Thyroid gland (tissue), 4 donors: ENCODE measurements at regions not wholly inside any gene's neighbourhood (a gene's known extent, or its start where the extent isn't known, plus 50 kb on each side); places are given as distances from the start of the nearest gene placed in this dataset.

Experiments used
- DNase-seq, 2 donors: peaks; one replicate each; pipeline ENCODE4 v3.0.0-alpha.2; 2019
- H3K27ac ChIP-seq, 3 donors: fragments of 200-600 bp; sonication (generic); 1 replicate in 2 of 3; 2 replicates in 1 of 3; pipeline ENCODE4 v1.5.1; 2016 to 2019; ENCODE audit warnings: mild to moderate bottlenecking in 1 of 3, moderate library complexity in 1 of 3
- H3K27me3 ChIP-seq: fragments of 200-600 bp; sonication (generic); one replicate; pipeline ENCODE4 v1.5.1; 2019
- H3K36me3 ChIP-seq, 2 donors: fragments of 200-600 bp; sonication (generic); one replicate each; pipeline ENCODE4 v1.5.1; 2016 to 2019
- H3K4me1 ChIP-seq, 2 donors: fragments of 200-600 bp; sonication (generic); one replicate each; pipeline ENCODE4 v1.5.1; 2017 to 2019
- H3K4me3 ChIP-seq, 3 donors: fragments of 200-600 bp; sonication (generic); replicated peaks in 1 of 3; 1 replicate in 2 of 3; 2 replicates in 1 of 3; pipeline ENCODE4 v1.5.1; 2016; ENCODE audit warnings: mild to moderate bottlenecking in 1 of 3
- H3K9me3 ChIP-seq: fragments of 200-600 bp; sonication (generic); one replicate; pipeline ENCODE4 v1.5.1; 2017
- CTCF ChIP-seq, 6 experiments: fragments of 200-600 bp in 3 of 6; fragments of 450-650 bp in 3 of 6; sonication (generic) in 3 of 6; IDR thresholded peaks; one replicate each; pipeline ENCODE4 v1.5.1; 2016 to 2019; ENCODE audit warnings: antibody characterized with exemption in 6 of 6, mild to moderate bottlenecking in 2 of 6, inconsistent platforms in 1 of 6, moderate library complexity in 1 of 6
- POLR2A ChIP-seq, 2 donors: fragments of 450-650 bp; IDR thresholded peaks; one replicate each; pipeline ENCODE4 v1.6.1; 2017; ENCODE audit warnings: antibody characterized with exemption in 2 of 2, mild to moderate bottlenecking in 2 of 2, moderate library complexity in 1 of 2
- WGBS, 2 donors: methylation state at CpG; one replicate each; pipeline ENCODE4 v1.1.5; 2017; 5-methylcytosine and 5-hydroxymethylcytosine counted together
- intact Hi-C: fragments of 100-400 bp; cut with DNase I; formaldehyde crosslinking; loops from one replicate; pipeline ENCODE4 v1.15.1; 2023

- DNase-seq: no peak
- intact Hi-C loops: no loop called here
- Histone ChIP-seq H3K4me3 (no peak overlapping the region), H3K4me1 (no peaks in the 10 kb centered on the region), H3K27me3 (no peaks in the 10 kb centered on the region), H3K9me3 (no peaks in the 10 kb centered on the region), H3K36me3 (no peaks in the 10 kb centered on the region), H3K27ac (no peak overlapping the region)
- 78 to 89% methylated on average over 2 of the region's 2 CpGs for WGBS, 2 donors
- TF ChIP-seq POLR2A (IDR thresholded peaks at IDR 0.05) (no peak), CTCF (IDR thresholded peaks at IDR 0.05) (no peak)
Observed at GRCh38 chr2:122132147-122132691, 376.8 kb downstream of the TSN start.

GRCh38 chr2:122135021-122135937, 379.8 kb downstream of the TSN start:
- DNase-seq: no peak
- intact Hi-C loops: no loop called here
- Histone ChIP-seq H3K27ac (no peak overlapping the region), H3K27me3 (no peaks in the 10 kb centered on the region), H3K9me3 (no peaks in the 10 kb centered on the region), H3K4me3 (no peak overlapping the region), H3K36me3 (no peaks in the 10 kb centered on the region), H3K4me1 (no peaks in the 10 kb centered on the region)
- WGBS, 2 donors: 86 to 90% methylated on average over 10 of the region's 10 CpGs
- no peak for TF ChIP-seq CTCF (IDR thresholded peaks at IDR 0.05)
- TF ChIP-seq POLR2A (IDR thresholded peaks at IDR 0.05): no peak

- no peak for DNase-seq
- intact Hi-C loops: no loop called here
- Histone ChIP-seq H3K4me3 (no peak overlapping the region), H3K36me3 (no peaks in the 10 kb centered on the region), H3K27me3 (no peaks in the 10 kb centered on the region), H3K27ac (no peak overlapping the region), H3K9me3 (no peaks in the 10 kb centered on the region), H3K4me1 (no peaks in the 10 kb centered on the region)
- WGBS, 2 donors: 44 to 46% methylated on average over 2 of the region's 2 CpGs
- TF ChIP-seq CTCF (IDR thresholded peaks at IDR 0.05): no peak
- TF ChIP-seq POLR2A (IDR thresholded peaks at IDR 0.05): no peak
Observed at GRCh38 chr2:122136056-122136455, 380.6 kb downstream of the TSN start.

- no peaks in the 10 kb centered on the region for H3K36me3 ChIP-seq
- intact Hi-C loops: no loop called here
- no peak for DNase-seq
- H3K4me3 ChIP-seq: no peak overlapping the region
- H3K9me3 ChIP-seq: no peaks in the 10 kb centered on the region
- no peaks in the 10 kb centered on the region for H3K27me3 ChIP-seq
- no peak for TF ChIP-seq POLR2A (IDR thresholded peaks at IDR 0.05)
- no peak for TF ChIP-seq CTCF (IDR thresholded peaks at IDR 0.05)
- no peak overlapping the region for H3K27ac ChIP-seq
- WGBS, 2 donors: 78 to 79% methylated on average over 7 of the region's 7 CpGs
- no peaks in the 10 kb centered on the region for H3K4me1 ChIP-seq
Observed at GRCh38 chr2:122138561-122138960, 383.1 kb downstream of the TSN start.

GRCh38 chr2:122139739-122140420, 384.4 kb downstream of the TSN start:
- Histone ChIP-seq H3K27ac (no peak overlapping the region), H3K27me3 (no peaks in the 10 kb centered on the region), H3K4me3 (no peak overlapping the region), H3K9me3 (no peaks in the 10 kb centered on the region), H3K36me3 (no peaks in the 10 kb centered on the region), H3K4me1 (no peaks in the 10 kb centered on the region)
- WGBS, 2 donors: 72 to 85% methylated on average over 11 of the region's 11 CpGs
- intact Hi-C loops: no loop called here
- TF ChIP-seq POLR2A (IDR thresholded peaks at IDR 0.05): no peak
- no peak for TF ChIP-seq CTCF (IDR thresholded peaks at IDR 0.05)
- no peak for DNase-seq
